Fibroblast of skin of left quadriceps (primary cell): ENCODE measurements at regions not wholly inside any gene's neighbourhood (a gene's known extent, or its start where the extent isn't known, plus 50 kb on each side); places are given as distances from the start of the nearest gene placed in this dataset.

Experiments used
- DNase-seq, 2 experiments: peaks; one replicate each; pipeline ENCODE4 v3.0.0-alpha.2; 2013; ENCODE audit warnings: low read depth in 2 of 2

DNA sequence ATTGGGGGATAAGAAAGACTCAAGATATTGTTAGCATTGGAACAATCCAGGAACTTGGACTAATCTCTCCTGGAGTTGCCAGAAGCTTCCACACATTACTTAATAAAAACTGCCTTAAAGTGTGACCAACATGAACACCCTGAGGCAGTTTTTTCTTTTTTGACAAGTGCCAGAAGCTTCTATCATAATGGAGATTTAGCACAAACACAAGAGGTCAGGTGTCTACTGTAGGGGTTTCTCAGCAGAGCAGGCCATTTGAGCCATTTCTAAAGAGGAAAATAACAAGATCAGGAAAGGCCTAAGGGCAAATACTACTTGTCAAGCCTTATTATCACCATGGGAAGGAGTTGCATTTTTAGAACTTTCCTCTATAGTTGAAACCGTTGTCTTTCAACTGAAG, 361.5 kb downstream of the EPM2A start:
- no peak for DNase-seq

- no peak for DNase-seq
Measured at GRCh38 chr6:145374570-145374969, 360.8 kb downstream of the EPM2A start.

DNA sequence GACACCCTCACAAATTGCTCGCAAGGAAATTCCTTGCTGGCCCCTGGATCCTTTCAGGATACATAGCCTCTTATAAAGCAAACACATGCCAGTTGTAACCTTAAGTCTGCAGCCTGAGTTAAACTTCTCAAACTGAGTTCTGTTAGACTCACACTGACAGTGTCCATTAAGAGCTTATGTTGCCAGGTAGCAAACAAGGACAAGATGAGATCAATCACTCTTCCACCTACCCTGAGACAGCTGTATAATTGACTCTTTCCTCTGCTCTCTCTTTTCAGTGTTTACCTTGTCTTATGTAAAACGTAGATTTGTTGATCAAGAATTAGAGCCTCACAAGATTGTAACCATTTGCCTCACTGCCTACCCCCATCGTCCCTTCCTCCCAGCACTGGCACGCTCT, 359.8 kb downstream of the EPM2A start:
- DNase-seq, result no peak

DNA sequence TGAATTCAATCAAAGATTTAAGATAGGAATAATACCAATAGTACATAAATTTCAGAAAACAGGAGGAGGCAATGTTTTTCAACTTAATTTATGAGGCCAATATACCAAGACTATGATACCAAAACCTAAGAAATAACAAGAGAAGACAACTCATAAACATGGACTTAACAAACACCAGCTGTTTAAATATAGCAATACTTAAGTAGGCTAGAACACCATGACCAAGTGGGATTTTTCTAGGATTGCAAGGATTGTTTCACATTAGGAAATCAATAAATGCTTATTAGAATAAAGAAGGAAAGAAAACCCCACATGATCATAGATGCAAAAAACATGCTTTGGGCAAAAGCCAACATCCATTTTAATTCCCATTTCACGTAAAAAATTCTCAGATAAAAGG, 355.1 kb downstream of the EPM2A start:
- no peak for DNase-seq

DNA sequence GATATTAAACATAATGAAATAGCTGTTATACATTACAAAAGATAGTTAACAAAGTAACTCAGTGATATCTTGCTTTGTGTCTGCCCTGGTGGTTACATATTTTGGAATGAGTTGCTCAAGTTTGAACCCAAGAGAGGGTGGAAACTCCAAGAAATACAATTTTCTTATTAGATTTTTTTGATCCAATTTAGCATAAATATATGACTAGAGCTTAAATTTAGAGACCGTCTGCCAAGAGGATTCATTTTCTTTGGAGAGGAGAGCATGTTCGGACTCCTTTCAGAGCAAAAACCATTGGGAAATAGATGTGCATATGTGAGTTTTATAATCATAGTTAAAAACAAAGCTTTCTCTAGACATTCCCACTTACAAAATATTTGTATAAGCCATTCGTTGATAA, 353.4 kb downstream of the EPM2A start:
- no peak for DNase-seq

DNA sequence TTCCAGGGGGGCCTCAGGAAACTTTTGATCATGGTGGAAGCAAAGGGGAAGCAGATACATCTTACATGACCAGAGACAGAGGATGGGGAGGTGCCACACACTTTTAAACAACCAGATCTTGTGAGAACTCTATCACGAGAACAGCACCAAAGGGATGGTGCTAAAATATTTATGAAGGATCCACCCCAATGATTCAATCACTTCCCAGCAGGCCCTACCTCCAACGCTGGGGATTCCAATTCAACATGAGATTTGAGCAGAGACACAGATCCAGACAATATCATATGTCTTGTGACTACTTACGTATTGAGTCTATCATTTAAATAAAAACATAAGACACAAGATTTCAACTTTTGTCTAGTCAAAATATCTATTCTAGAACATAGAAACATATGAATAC, 351.9 kb downstream of the EPM2A start:
- no peak for DNase-seq

- no peak for DNase-seq
Measured at GRCh38 chr6:145384503-145384902, 350.8 kb downstream of the EPM2A start.

DNA sequence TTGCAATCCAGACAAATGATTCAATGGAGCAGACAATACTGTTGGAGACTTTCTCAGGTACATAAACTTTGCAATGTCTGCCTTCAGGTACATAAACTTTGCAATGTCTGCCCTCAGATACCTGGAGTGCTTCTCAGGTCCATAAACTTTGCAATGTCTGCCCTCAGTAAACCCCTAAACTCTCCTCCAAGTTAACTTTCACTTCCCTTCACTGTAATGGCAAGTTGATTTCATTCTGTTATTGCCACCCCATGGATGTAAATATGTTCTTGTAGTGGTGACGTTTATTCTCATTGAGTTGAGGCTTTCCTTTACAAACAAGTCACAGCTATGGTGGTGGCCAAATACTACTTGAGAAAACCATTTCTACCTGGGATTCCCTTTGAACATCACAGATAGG, 338.8 kb downstream of the EPM2A start:
- DNase-seq, result no peak

GRCh38 chr6:145400508-145400907, 334.8 kb downstream of the EPM2A start:
- DNase-seq, result no peak

DNA sequence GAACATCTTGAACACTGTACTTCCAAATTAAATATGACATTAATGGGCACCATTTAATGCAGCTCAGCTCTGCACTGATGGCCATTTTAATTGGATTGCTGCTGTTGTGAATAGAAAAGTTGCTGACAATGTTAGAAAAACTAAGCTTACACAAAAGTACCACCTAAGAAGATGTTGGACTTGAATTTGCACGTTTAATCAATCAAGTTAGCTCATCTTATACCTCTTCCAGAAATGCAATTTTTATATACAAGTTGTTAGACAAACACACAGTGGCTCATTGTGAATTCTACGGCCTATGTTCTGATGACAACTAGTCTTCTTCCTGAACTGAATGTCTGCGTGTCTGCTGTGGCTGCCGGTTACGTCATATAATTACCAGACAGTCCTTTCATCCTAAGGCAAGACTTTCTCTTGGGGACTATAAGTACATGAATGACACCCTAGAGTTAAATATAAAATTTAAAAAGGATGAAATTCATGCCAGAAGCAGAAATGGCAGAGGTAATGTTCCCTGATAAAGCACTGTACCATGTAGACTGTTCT, 330.2 kb downstream of the EPM2A start:
- no peak for DNase-seq

GRCh38 chr6:145406783-145407182, 328.5 kb downstream of the EPM2A start:
- no peak for DNase-seq

- no peak for DNase-seq
Measured at GRCh38 chr6:145415616-145416015, 319.7 kb downstream of the EPM2A start.

DNA sequence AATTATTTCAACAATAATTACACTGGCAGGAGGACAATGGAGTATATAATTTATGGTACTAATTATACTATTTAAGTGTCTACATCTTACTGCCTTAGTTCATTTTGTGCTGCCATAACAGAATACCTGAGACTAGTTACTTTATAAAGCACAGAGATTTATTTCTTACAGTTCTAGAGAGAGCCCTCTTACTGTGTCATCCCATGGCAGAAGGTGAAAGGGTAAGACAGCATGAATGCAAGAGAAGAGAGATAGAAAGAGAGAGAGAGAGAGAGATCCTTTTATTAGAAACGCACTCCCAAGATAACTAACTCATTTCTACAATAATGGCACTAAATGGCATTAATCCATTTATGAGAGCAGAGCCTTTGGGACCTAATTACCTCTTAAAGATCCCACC, 314.7 kb downstream of the EPM2A start:
- DNase-seq, result no peak

DNA sequence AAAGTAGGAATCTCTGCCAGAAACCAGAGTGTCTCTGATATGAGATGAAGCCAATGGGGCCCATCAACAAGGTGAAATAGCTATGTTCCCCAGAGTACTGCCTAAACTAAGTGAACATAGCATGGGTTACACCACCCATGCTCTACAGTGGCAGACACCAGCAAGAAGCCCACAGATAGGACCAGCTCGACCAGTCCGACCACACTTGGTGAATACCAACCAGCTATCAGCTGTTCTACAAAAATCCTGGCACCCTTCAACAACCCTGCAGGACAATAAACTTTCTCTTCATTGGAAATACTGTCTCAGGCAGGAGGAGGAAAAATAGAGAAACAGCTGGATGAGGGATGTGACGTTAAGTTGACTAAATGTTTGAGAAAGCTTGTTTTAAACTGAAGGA, 311.4 kb downstream of the EPM2A start:
- DNase-seq, result no peak

- no peak for DNase-seq
Measured at GRCh38 chr6:145427232-145427631, 308.1 kb downstream of the EPM2A start.

- no peak for DNase-seq
Measured at GRCh38 chr6:145428706-145429105, 306.6 kb downstream of the EPM2A start.

DNA sequence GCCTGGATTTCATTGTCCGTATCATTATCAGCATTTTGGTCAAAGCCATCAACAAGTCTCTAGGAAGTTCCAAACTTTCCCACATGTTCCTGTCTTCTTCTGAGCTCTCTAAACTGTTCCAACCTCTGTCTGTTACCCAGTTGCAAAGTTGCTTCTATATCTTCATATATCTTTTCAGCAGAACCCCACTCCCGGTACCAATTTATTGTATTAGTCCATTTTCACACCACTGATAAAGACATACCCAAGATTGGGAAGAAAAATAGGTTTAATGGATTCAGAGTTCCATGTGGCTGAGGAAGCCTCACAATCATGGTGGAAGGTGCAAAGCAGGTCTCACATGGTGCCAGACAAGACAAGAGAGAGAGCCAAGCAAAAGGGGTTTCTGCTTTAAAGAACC, 293.2 kb downstream of the EPM2A start:
- no peak for DNase-seq

GRCh38 chr6:145445674-145446073, 289.6 kb downstream of the EPM2A start:
- DNase-seq, result no peak

GRCh38 chr6:145451029-145451428, 284.3 kb downstream of the EPM2A start:
- no peak for DNase-seq

DNA sequence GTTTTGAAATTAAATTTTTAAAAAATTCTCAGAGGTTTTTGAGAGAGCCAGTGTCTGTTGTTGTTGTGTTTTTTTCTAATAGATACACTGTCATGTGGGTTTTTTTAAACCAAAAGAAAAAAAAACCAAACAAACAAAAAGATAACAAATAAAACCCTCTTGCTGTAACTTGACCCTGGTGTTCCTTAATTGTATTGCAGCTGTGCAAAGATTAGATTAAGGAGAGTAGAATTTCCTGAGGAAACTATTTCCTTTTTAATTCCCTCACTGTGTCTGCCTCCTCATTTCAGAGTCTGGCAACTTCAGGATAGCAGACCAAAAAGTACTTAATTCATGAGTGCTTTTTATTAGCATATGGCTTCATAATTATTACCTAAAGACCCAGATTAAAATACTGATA, 281.9 kb downstream of the EPM2A start:
- no peak for DNase-seq

DNA sequence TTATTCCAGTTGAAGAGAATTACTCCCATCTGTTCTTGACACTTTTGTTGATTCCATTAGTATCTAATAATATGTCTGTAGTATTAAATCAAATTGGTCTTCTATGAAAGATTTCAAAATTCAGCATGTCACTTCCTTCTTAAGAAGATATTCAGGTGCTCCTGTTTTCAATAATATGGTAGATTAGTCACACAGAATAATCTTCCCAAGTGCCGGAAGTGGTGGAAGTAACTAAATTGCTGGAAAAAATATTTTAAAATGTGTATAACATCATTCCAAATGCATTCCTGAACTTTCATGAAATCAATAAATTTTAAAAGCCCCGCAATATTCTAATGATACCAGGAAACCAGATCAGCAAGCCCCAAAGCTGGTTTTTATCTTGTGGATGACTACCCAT, 281.3 kb downstream of the EPM2A start:
- DNase-seq, result no peak

DNA sequence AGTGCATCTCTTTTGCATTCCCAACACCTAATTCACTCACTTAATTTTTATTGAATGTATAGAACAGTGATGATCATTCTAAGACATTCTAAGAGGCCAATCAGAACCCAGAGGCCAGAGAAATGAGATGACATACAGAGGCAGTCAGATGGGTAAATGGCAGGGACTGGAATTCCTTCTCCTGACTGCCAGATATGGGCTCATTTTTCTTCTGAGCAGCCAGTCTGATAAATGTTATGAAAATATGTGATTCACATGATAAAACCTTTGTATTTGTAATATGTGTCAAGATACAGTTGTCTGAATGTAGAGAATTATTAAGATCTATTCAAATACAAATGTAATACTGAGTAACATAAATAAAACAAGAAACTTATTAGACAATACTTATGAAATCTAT, 277.8 kb downstream of the EPM2A start:
- no peak for DNase-seq

DNA sequence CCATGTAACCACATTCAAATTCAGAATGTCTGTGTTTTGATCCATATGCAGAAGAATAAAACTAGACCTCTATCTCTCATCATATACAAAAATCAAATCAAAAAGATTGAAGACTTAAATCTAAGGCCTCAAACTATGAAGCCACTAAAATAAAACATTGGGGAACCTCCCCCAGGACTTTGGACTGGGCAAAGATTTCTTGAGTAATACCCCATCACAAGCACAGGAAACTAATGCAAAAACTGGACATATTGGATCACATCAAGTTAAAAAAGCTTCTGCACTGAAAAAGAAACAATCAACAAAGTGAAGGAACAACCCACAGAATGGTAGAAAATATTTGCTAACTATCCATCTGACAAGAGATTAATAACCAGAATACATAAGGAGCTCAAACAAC, 266.8 kb downstream of the EPM2A start:
- DNase-seq, result no peak

DNA sequence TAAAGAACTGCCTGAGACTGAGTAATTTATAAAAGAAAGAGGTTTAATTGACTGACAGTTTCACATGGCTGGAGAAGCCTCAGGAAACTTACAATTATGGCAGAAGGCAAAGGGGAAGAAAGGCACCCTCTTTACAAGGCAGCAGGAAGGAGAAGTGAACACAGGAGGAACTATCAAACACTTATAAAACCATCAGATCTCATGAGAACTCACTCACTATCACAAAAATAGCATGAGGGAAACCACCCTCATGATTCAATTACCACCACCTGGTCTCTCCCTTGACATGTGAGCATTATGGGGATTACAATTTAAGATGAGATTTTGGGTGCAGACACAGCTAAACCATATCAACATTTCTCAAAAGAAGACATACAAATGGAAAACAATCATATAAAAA, 266.3 kb downstream of the EPM2A start:
- DNase-seq, result no peak
